Adrenal gland (tissue), 5 donors: ENCODE measurements at regions not wholly inside any gene's neighbourhood (a gene's known extent, or its start where the extent isn't known, plus 50 kb on each side); places are given as distances from the start of the nearest gene placed in this dataset.
"Not testable (repeated sequence)": the region's sequence is repeated elsewhere in the genome, so short reads cannot be mapped to it uniquely, and the experiment has no call there.

Experiments
- CTCF ChIP-seq, 6 experiments: fragments of 450-650 bp in 4 of 6; fragments of 200-600 bp in 2 of 6; sonication (generic) in 1 of 6; IDR thresholded peaks; 1 replicate in 5 of 6; 2 replicates in 1 of 6; pipeline versions ENCODE4 v1.5.1 to v1.8.0; 2016 to 2021; ENCODE audit warnings: antibody characterized with exemption in 6 of 6, mild to moderate bottlenecking in 2 of 6, moderate library complexity in 1 of 6
- POLR2A ChIP-seq, 2 donors: fragments of 450-650 bp; IDR thresholded peaks; one replicate each; pipeline ENCODE4 v1.6.1; 2017; ENCODE audit warnings: antibody characterized with exemption in 2 of 2, mild to moderate bottlenecking in 2 of 2, moderate library complexity in 1 of 2
- donor health status: DM: no; HTN: no; CAD: no.

- not testable (repeated sequence) for TF ChIP-seq CTCF, POLR2A (IDR thresholded peaks at IDR 0.05)
Measured at GRCh38 chr5:96197767-96198166, 235.3 kb downstream of the PCSK1 start.
